GM19372 (cell line): ENCODE measurements at regions not wholly inside any gene's neighbourhood (a gene's known extent, or its start where the extent isn't known, plus 50 kb on each side); places are given as distances from the start of the nearest gene placed in this dataset.

Source experiments
- ATAC-seq: cut with Tn5 transposase; IDR thresholded peaks from one replicate; pipeline ENCODE4 v1.9.1; 2021; ENCODE audit warnings: mild to moderate bottlenecking, low read depth, moderate library complexity; ENCODE audit not compliant: unreplicated experiment

GRCh38 chr9:28764532-28764931 lies 1191.3 kb upstream of the C9orf72 start:
- no peak for ATAC-seq

DNA sequence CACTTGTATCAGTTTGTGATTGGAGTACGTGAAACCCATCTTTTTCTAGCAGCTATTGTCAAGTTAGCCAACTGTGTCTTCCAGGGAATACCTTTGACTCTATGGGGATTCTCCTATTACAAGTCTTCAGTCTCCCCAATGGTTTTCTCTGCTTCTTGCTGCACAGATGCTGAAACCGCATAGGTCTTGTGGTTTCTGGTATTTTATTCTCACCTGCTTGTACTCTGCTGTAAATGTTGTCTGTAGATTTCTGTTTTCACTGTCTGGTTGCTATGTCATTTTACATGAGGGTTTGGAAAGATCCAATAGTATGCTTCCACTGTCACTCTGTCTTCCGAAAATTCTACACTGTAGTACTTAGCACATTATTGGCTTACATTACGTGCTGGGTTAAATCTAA lies 1196.9 kb upstream of the C9orf72 start:
- no peak for ATAC-seq

DNA sequence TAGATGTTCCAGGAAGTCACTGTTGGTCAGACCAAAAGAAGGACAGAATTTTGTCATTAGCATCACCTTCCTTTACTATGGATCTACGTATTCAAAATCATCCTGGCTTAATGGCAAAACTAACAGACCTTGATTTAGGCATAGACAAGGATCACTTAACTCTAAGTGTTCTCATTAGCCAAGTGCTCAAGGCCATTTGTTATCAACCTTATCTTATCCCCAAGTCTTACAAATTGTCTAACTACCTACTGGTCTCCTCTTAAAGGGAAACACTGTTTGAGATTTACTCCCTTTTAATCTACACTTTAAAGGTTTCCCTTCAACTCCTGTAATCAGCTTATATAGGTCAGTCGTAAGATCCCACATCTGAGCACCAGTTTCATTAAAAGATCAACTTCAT lies 1197.5 kb upstream of the C9orf72 start:
- ATAC-seq: no peak

DNA sequence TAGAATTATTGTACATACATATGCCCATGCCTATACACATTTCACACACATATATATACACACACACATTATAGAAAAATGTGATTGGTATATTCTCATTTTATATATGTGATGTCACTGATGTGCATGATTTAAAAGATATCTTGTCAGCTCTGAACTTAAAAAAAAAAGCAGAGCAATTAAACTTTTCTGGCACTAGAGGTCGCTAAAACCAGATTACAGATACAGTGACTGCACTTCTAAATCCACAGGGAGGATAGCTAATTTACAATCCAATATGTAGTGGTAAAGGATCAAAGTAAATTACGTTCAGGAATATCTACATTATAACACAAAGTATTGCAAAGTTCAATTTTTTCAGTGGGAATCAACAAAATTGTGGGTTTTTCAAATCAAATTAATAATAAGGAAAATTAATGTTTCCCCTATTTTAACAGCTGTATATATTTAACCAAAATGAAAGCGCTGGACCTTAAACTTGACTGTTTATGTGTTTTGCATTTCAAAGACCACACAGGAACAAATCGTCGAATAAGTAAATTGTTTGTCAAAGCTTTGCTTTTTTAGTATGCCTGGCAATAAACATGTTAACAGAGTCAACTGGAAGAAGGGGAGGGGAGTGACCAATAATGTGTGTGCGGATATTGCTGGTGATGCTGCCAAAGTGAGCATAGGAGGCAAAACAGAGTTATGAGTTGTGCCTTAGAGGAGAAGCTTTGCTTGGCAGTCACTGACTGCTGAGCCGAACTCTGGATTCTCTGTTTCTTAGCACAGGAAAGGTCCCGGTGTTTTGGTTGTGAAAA lies 1201.4 kb upstream of the C9orf72 start:
- no peak for ATAC-seq

DNA sequence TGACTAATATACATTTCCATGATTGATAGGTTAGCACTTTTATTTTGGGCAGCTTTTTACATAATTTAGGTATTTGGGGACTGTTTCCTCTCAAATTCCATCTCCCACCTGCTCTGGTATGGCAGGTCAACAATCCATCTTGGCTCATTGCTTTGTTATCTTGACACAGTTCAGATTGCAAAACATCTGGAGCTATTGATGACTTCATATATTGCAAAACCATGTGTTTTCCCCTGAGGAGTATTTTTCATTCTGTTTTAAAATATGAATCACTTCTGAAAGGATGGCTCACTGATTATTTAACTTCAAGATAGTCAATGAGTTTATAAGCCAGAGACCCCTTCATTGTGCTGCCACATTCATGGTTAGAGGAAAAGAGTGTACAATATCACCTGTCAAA lies 1206.0 kb upstream of the C9orf72 start:
- no peak for ATAC-seq

DNA sequence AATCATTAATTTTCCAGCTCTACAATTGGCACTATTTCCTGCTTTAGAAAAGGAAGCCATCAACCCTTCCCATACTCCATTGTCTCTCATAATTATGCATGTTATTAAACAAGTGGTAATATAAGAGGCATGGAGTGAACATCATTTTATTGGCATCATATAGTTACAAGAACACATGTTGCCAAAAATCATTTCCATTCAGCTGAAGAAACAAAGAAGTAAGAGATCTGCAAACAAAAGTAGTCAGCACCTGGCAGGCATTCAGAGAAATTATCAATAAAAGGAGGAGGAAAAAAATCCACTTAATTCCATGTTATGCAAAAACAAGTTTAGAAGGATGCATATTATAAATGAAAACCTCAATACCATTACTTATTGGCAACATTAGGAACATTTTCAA lies 1208.2 kb upstream of the C9orf72 start:
- no peak for ATAC-seq

- ATAC-seq: no peak
These were observed 1209.3 kb upstream of the C9orf72 start for GRCh38 chr9:28782630-28783029.

GRCh38 chr9:28792716-28793115 lies 1219.4 kb upstream of the C9orf72 start:
- ATAC-seq: no peak

DNA sequence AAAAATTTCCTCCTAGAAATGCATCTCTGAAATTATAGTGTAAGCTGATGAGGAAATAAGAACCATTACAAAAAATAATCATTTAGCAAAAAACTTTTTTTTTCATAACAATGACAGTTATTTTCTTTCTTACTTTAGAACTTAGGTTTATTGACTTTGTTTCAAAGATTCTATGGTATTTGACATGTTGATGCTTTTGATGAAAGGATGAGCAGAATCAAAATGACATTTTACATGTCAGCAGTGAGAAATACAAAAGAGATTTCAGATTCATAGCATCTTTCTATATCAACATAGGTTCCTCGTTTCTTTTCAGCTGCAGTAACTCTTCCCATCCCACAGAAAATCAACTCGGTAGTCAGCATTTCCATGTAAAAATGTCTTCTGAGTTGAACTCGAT lies 1226.6 kb upstream of the C9orf72 start:
- ATAC-seq: no peak

DNA sequence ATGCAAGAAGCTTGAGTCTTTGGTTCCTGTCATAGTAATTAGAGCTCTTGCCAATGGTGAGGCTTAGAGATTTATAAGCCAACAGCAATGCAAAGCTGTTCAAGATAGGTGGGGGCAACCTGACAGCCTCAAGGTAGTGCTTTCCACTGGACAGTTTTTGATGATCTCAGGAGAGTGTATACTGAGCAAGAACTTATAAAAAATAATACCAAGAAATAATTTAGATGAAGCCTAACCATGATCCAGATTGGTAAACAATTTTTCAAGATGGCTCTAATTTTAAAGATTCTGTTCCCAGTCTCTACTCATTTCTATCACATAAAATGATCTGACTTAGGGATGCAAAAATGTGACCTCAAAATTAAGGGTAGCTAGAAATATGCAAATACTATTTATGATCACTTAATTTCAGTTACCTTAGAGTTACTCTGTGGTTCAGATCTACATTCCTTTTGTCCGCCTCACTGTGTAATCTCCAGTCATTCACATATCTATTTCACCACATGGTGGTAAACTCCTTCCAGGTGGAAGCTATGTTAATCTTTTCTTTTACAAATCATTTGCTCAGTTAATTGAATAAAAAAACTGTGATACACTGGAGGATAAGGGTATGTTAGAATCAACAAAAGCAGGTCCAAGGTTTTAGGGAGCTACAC lies 1228.0 kb upstream of the C9orf72 start:
- no peak for ATAC-seq

DNA sequence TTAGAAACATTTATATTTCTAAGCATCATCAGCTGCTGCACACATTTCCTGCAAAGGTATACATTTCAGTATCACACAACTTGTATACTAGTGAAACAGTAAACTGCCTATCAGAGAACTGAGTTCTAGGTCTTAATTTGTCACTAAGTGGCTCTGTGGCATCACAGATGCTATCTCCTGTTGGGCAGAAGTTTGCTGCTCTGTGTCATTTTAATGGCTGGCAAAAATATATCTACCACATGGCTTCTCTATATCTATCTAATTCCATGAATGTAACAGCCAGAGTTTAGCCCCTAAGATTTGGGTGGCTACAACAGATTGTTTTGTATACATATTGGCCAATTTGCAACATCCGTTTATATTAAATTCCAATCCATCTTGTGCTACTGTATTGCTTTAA lies 1231.9 kb upstream of the C9orf72 start:
- no peak for ATAC-seq

- no peak for ATAC-seq
These were observed 1234.8 kb upstream of the C9orf72 start for GRCh38 chr9:28808042-28808441.

- no peak for ATAC-seq
These were observed 1237.3 kb upstream of the C9orf72 start for GRCh38 chr9:28810388-28811075.

- no peak for ATAC-seq
These were observed 1247.5 kb upstream of the C9orf72 start for GRCh38 chr9:28820741-28821140.

DNA sequence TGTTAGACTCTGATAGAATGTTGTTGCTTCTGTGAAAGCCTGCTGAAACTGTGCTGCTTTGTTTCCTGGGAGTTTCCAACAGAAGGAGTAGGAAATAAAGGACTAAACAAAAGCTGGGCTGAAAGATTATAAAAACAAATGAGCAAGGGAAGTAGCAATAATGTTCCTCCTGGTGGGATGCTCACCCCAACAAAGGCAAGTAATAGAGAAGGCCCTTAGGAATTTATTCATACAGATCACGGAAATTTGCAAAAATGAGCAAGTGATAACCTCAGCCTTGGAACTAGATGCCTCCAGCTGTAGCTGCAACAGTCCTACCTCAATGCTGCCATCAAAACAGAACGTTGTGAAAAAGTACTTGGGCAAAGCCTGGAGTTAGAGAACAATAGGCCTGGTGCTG lies 1248.0 kb upstream of the C9orf72 start:
- ATAC-seq: no peak

- ATAC-seq: no peak
These were observed 1251.2 kb upstream of the C9orf72 start for GRCh38 chr9:28824432-28824963.

DNA sequence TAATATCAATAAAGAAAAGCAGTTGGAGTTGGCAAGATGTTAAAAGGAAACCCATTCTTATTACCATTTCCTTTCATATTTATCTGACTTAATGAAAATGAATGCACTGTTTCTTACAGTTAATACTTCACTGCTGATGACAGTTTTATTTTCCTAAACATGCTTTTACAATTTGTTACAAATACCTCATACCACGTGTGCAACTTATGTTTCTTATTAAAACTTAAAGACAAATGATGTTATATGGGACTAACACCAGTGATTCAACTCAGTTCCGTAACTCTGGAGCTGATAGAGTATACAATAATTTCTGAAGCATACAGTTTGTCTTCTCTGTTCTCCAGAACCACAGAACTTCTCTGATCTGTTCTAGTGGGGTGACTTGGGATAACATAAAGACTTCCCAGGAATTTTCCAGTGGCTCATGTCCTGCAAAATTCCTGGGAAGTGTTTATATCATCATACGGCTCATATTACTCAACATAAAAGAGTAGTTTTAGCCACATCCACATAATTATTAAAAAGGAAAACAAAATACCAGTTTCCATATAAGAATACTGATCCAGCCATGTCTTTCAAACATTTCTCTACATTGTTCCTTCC lies 1259.0 kb upstream of the C9orf72 start:
- no peak for ATAC-seq

GRCh38 chr9:28834156-28834555 lies 1260.9 kb upstream of the C9orf72 start:
- ATAC-seq: no peak

DNA sequence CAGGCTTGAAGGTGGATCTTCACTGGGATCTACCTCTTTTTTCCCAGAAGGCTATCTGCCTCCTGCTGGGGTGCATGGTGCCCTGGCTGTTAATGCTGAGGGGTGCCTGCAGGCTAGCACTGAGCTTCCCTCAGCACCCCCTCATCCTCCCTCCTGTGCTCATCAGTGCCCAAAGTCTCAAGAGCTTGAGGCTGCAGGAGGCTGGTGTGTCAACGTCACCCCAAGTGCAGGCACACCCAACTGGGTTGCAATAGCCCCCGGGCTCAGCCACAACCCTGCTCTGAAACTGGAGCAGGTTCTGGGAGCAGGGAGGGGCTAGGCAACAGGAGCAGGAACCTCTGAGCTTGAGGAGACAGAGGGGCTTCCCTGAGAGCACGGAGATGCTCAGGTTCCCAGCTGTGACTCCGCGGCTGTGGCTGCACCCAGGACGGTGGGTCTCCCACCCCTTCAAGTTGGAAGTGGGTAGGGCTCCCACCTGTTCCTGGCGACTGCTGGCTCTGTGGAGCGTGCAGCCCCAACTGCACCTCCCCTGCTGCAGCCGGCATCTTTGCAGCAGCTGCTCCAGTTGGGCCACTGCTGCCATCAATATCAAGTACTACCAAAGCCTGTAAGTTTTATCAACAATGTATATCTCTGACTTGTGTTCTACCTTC lies 1266.6 kb upstream of the C9orf72 start:
- no peak for ATAC-seq

DNA sequence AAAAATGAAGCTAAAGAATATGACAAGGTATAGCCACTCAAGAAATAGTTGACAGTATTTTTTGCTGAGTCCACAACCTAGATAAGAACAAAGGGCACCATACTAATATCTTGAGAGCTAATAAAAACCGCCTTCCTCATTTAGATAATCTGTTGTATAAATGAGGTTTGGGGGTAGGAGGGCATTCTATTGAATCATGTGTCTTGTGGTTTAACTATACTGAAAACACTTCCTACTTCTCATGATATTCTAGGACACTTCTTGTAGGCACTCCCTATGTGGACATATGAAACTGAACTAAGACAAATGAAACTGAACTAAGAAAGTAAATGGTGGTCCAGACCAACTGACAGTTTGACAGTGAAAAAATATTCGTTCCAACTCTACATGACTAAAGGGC lies 1268.5 kb upstream of the C9orf72 start:
- no peak for ATAC-seq
